ENCODE measurements at regions not wholly inside any gene's neighbourhood (a gene's known extent, or its start where the extent isn't known, plus 50 kb on each side); places are given as distances from the start of the nearest gene placed in this dataset.
"Not testable (repeated sequence)": the region's sequence is repeated elsewhere in the genome, so short reads cannot be mapped to it uniquely, and the experiment has no call there.

DNA sequence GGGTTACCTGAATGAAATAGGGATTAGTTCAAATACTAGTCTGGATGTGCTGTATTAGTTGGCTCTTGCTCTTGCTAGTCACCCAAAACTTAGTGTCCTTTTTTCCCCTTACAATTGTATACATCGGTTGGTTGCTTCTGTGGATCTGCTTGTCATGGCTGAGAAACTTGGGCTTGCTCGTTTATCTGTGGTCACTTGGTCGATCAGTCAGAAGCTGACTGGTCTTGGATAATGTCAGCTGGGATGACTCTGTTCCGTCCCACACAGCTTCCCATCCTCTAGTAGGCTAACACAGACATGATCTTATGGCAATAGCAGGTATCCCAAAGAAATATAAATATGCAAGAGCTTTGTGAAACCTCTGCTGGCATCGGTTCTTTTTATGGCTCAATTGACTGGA is 807.4 kb downstream of the MAT2B start:
- DNase-seq: no peak

GRCh38 chr5:164317676-164318075 is 812.3 kb downstream of the MAT2B start:
- no peak for DNase-seq

GRCh38 chr5:164319161-164319560 is 813.7 kb downstream of the MAT2B start:
- DNase-seq: no peak

DNA sequence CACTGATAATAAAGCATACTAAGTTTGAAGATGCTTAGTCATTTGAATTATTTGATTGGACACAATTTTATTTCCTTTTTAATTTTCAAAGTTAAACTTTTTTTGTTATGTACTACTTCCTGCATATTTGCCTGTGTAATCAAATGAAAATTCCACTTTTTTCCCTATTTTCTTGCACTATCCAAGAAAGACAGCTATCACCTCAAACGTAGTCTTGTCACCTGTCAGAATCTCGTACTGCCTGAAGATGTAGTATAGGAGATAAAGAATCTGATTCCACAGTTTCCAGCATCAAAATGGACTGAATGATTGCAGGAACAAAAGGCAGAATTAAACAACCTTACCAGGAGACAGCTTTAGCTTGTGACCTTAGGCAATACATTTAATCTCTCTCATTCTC is 818.8 kb downstream of the MAT2B start:
- DNase-seq: no peak

DNA sequence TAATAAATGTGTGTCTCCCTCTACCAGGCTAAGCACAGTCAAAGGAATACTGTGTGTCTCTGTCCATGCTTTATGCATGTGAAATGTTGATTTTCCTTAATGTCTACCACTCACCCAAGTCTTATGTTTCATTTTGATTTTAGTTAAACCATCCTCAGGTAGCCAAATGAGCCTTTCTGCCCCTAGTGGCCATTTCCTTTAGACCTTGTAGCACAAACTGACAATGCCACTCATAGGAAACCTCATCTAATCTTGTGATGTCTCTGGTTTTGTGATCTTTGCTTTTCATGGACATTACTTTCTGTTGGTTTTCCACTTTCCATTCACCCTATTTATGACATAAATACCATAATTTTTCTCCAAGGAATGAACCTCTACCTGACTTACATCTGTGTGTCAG is 820.8 kb downstream of the MAT2B start:
- DNase-seq: no peak

- not testable (repeated sequence) for DNase-seq
These were observed 821.7 kb downstream of the MAT2B start for GRCh38 chr5:164327166-164327565.

- DNase-seq: no peak
These were observed 827.2 kb downstream of the MAT2B start for GRCh38 chr5:164332349-164333196.

DNA sequence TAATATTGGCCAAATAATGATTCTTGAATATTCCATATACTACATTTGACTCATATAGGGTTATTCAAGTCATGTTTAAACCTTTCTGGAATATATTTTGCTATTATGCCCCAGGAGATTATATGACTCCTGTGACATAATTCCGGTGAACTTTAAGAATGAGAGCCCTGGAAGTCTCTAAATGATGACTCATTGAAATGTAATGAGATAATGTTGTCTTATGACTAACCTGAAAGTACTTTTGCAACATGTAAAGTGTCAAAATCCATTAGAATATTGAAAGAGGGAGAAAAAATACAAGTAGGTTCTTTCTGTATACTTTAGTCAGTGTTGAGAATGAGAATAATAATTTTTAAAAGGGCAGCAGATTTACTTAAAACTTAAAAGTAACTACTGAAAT is 830.4 kb downstream of the MAT2B start:
- no peak for DNase-seq

GRCh38 chr5:164336276-164336675 is 830.9 kb downstream of the MAT2B start:
- no peak for DNase-seq

GRCh38 chr5:164336906-164337305 is 831.5 kb downstream of the MAT2B start:
- DNase-seq: no peak

GRCh38 chr5:164341056-164341619 is 835.7 kb downstream of the MAT2B start:
- no peak for DNase-seq

GRCh38 chr5:164345173-164345849 is 839.9 kb downstream of the MAT2B start:
- DNase-seq: no peak

GRCh38 chr5:164345853-164346252 is 840.4 kb downstream of the MAT2B start:
- no peak for DNase-seq

DNA sequence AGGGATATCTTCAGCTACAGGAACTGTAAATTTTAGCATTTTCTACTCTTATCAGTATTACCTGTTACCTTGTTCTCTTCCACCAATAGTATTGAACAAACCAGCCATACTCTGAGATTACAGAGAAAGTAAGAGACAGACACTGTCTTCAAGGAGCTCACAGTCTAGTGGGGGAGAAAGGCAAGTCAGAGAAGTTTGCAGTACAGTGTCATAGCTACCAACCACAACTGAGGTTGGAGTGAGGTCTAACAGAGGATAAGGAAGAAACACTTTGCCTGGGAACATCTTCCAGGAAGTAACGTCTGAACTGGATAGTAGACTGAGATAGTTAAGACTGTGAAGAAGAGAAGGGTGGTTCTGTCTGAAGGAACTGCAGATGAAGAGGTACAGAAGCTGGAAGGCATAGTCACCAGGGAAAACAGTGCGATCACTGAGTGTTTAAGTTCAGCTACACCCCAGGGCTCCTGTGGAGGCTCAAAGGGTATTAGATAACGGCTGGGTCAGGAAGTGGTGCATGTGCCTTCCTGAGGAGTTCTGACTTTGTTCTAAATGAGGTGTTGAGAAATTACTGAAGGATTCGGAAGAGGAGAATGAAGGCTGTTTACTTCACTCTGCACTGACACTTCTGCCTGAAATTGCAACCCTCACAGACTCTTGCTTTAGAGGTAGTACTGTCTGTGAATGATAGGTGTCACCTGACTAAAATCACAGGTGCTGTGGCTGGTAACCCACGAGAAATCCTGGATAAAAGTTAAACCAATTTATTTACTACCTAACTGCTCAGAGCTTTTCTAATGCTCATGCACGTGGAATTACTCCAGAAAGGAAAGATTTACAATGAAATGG is 841.6 kb downstream of the MAT2B start:
- DNase-seq: no peak

DNA sequence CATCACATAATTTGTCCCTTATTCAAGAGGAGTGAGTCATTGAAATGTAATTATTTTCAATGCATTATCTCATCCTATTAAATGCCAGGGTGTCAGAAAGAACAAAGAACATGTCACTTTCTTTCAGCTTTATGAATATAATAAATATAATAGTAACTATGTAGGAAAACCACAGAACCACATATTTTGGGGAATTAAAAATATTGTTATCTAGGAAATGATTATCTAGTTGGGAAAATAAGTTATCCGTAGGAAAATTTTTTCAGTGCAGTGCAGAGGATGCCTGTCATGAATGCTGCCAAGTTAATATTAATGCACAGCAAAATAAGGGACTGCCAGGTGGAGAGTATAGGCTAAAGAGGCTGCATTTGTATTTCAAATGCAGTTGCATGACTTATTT is 844.8 kb downstream of the MAT2B start:
- DNase-seq: no peak

DNA sequence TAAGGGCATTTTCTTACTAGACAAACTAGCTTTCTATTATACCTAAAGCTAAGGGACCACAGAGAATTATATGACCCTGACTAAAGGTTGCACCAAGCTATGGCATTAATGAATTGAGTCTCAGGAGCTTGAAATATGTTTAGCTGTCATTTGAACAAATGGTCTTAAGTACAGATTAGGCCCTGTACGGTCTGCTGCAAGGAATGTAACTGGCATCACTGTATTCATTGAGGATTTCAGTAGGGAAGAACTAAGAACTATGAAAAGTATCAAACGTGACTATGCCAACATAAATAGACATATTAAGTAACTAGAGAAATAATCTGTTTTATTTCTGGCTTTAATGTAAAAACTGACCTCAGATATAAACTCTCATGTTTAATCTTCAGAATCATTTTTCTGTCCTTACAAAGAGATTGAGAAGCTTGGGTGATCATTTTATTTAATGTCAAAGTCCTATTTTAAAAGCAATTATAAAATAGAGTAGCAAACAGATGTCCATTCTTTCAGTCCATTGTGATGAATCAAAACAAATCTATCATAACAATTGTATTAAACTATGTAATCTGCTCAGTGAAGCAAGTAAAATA is 845.9 kb downstream of the MAT2B start:
- no peak for DNase-seq

- DNase-seq: no peak
These were observed 847.3 kb downstream of the MAT2B start for GRCh38 chr5:164352695-164353094.

DNA sequence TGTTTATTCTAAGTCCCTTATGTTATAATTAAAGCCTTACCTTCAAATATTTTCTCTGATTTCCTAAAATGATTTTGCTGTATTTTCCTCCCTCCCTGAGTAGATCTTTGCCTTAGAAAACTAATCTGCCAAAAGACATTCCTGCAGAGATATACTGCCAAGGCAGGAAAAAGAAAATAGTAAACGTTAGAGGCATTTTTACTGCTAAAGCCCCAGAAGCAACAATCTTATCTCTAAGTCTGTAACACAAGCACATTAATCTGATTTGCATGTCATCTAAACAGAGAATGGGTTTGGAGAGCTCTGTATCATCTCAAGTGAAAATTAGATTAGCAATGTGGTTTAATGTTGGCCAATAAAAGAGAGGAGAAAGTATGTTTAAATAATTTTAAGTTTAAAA is 847.7 kb downstream of the MAT2B start:
- no peak for DNase-seq

DNA sequence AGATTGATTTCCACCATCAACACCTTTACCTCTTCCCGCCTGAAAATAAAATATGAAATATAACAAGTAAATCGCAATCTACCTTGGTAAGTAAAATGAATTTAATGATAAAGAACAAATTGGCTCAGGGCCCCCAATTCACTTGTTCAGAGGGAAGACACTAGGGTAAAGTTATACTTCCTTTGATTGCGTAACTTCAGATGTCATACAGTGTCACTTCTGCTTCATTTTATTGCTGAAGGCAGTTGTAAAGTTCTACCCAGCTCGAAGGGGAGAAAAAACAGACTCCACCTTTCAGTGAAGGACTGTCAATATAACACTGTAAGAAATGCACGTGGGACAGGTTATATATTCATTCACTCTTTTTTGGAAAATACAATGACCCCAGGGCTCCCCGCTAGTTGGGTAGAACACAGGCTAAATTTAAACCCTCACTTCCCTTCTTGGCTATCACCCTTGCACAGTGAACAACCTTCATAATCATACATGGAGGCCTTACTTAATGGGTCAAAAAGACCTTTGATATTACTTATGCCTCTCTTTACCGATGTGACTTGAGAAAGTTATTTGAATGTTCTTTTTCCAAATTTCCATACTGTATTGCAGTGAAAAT is 848.8 kb downstream of the MAT2B start:
- DNase-seq: no peak

- DNase-seq: no peak
These were observed 849.9 kb downstream of the MAT2B start for GRCh38 chr5:164355267-164355830.

GRCh38 chr5:164356790-164357189 is 851.4 kb downstream of the MAT2B start:
- DNase-seq: no peak
